GM12878 (cell line): ENCODE measurements at regions not wholly inside any gene's neighbourhood (a gene's known extent, or its start where the extent isn't known, plus 50 kb on each side); places are given as distances from the start of the nearest gene placed in this dataset.

Source experiments
- ATAC-seq: fragments of 200-7000 bp; cut with Tn5 transposase; 3 replicates; pipeline ENCODE4 v1.9.1; 2020; ENCODE audit warnings: mild to moderate bottlenecking, moderate library complexity
- BruUV-seq: library from RNA; stranded (reverse); fragments of 400-500 nt; replicated peaks from 2 replicates; lab custom pipeline; 2021; lab: Mats Ljungman, UMichigan
- CTCF ChIA-PET: fragments of 300-600 bp; sonication (Branson Sonifier 250); formaldehyde crosslinking; extraction: SDS; loops from one replicate; lab custom pipeline; 2021; ENCODE audit warnings: inconsistent platforms; lab: Yijun Ruan, JAX
- POLR2A ChIA-PET: fragments of 350-600 bp; formaldehyde crosslinking; extraction: SDS; loops from one replicate; lab custom pipeline; 2021; ENCODE audit warnings: inconsistent platforms; lab: Charles Lee
- RAD21 ChIA-PET: fragments of 300-600 bp; sonication (Branson Sonifier 250); formaldehyde crosslinking; loops from one replicate; lab custom pipeline; 2023; ENCODE audit warnings: antibody characterized with exemption; ENCODE audit not compliant: unreplicated experiment; lab: Charles Lee
- SMC1A ChIA-PET: fragments of 300-600 bp; sonication (Branson Sonifier 250); formaldehyde crosslinking; loops from one replicate; lab custom pipeline; 2023; ENCODE audit not compliant: unreplicated experiment, uncharacterized antibody; lab: Charles Lee
- DNase-seq: peaks from one replicate; pipeline ENCODE4 v3.0.0-alpha.2; 2011; ENCODE audit warnings: low read depth, low spot score
- FAIRE-seq: peaks from 3 replicates; lab custom pipeline; 2011; peaks lifted over from hg19 to GRCh38; lab: Jason Lieb, UNC
- H2AFZ ChIP-seq: 2 replicates; pipeline ENCODE4 v1.6.0; 2011; ENCODE audit warnings: low read depth, low read length, control low read depth; ENCODE audit not compliant: control insufficient read depth
- H3K27ac ChIP-seq: 2 replicates; pipeline ENCODE4 v1.5.1; 2011; ENCODE audit warnings: control low read depth; ENCODE audit not compliant: control insufficient read depth, insufficient read depth
- H3K27me3 ChIP-seq, 2 experiments: replicated peaks in 1 of 2; 2 replicates each; pipeline versions ENCODE4 v1.6.0 to v1.6.1; 2011; ENCODE audit warnings: low read length in 1 of 2; ENCODE audit not compliant: control insufficient read depth in 2 of 2, insufficient read depth in 2 of 2
- H3K36me3 ChIP-seq, 2 experiments: 2 replicates each; pipeline ENCODE4 v1.5.1; 2011; ENCODE audit warnings: low read length in 1 of 2; ENCODE audit not compliant: control insufficient read depth in 2 of 2, insufficient read depth in 2 of 2
- H3K4me1 ChIP-seq: 2 replicates; pipeline ENCODE4 v1.6.1; 2011; ENCODE audit warnings: mild to moderate bottlenecking, low read length, moderate library complexity, mixed read lengths; ENCODE audit not compliant: control insufficient read depth, insufficient read depth
- H3K4me2 ChIP-seq: 2 replicates; pipeline ENCODE4 v1.6.0; 2011; ENCODE audit warnings: control low read depth; ENCODE audit not compliant: control insufficient read depth, insufficient read depth
- H3K4me3 ChIP-seq: fragments of 200-600 bp; sonication (generic); 2 replicates; pipeline ENCODE4 v1.5.1; 2016
- H3K79me2 ChIP-seq: 2 replicates; pipeline ENCODE4 v1.6.0; 2011; ENCODE audit warnings: low read length; ENCODE audit not compliant: control insufficient read depth, insufficient read depth
- H3K9ac ChIP-seq: 2 replicates; pipeline ENCODE4 v1.8.0; 2011; ENCODE audit warnings: low read length, control low read depth, mixed read lengths; ENCODE audit not compliant: control insufficient read depth, insufficient read depth
- H3K9me3 ChIP-seq: replicated peaks from 3 replicates; pipeline ENCODE4 v1.5.1; 2011; ENCODE audit warnings: mild to moderate bottlenecking, low read length; ENCODE audit not compliant: control insufficient read depth, insufficient read depth
- H4K20me1 ChIP-seq: 2 replicates; pipeline ENCODE4 v1.6.0; 2011; ENCODE audit not compliant: control insufficient read depth, insufficient read depth
- ATF3 ChIP-seq: IDR thresholded peaks from 2 replicates; pipeline ENCODE4 v1.6.1; 2011; ENCODE audit warnings: low read depth, mild to moderate bottlenecking, low read length, moderate library complexity, borderline replicate concordance; ENCODE audit errors: extremely low read depth
- CBX5 ChIP-seq: sonication (generic); IDR thresholded peaks from 2 replicates; pipeline ENCODE4 v1.6.1; 2016; ENCODE audit warnings: low read depth, moderate library complexity, mild to moderate bottlenecking, inconsistent platforms
- CHD1 ChIP-seq: IDR thresholded peaks from 2 replicates; pipeline ENCODE4 v1.6.1; 2012; ENCODE audit warnings: low read depth, low read length, improper control_type of control experiment
- DPF2 ChIP-seq: fragments of 450-650 bp; IDR thresholded peaks from 2 replicates; pipeline ENCODE4 v1.6.1; 2017; ENCODE audit warnings: mild to moderate bottlenecking
- HDAC2 ChIP-seq: fragments of 200-600 bp; sonication (generic); IDR thresholded peaks from 2 replicates; pipeline ENCODE4 v1.6.1; 2017
- HDGF ChIP-seq: fragments of 450-650 bp; IDR thresholded peaks from 2 replicates; pipeline ENCODE4 v1.6.1; 2016; ENCODE audit warnings: antibody characterized with exemption
- KLF5 ChIP-seq: fragments of 450-650 bp; IDR thresholded peaks from 2 replicates; pipeline ENCODE4 v1.6.1; 2014; ENCODE audit warnings: mild to moderate bottlenecking; ENCODE audit not compliant: partially characterized antibody
- PAX8 ChIP-seq: fragments of 450-650 bp; IDR thresholded peaks from 2 replicates; pipeline ENCODE4 v1.6.1; 2017; ENCODE audit warnings: mild to moderate bottlenecking, moderate library complexity
- RAD21 ChIP-seq: IDR thresholded peaks from 2 replicates; pipeline ENCODE4 v1.6.1; 2011; ENCODE audit warnings: mild to moderate bottlenecking, low read depth, low read length, moderate library complexity; ENCODE audit not compliant: insufficient read depth
- RELB ChIP-seq: fragments of 450-650 bp; IDR thresholded peaks from 2 replicates; pipeline ENCODE4 v1.6.1; 2017; ENCODE audit warnings: low read depth, mild to moderate bottlenecking, moderate library complexity
- SIN3A ChIP-seq: IDR thresholded peaks from 2 replicates; pipeline ENCODE4 v1.6.1; 2012; ENCODE audit warnings: low read depth, low read length, improper control_type of control experiment
- SP1 ChIP-seq: IDR thresholded peaks from one replicate; pipeline ENCODE4 v1.6.1; 2011; ENCODE audit warnings: low read depth, low read length
- ZNF217 ChIP-seq: fragments of 450-650 bp; IDR thresholded peaks from 2 replicates; pipeline ENCODE4 v1.6.1; 2017; ENCODE audit warnings: antibody characterized with exemption, mild to moderate bottlenecking
- WGBS: methylation state at CpG from one replicate; pipeline ENCODE4 v1.1.6; 2016; ENCODE audit warnings: low lambda C conversion rate; ENCODE audit not compliant: insufficient replicate concordance, insufficient coverage; ENCODE audit errors: missing lambda C conversion rate; 5-methylcytosine and 5-hydroxymethylcytosine counted together
- in situ Hi-C: fragments of 300-500 bp; cut with MboI; formaldehyde crosslinking; loops from 9 replicates; pipeline ENCODE4 v1.14.3; 2018; ENCODE audit warnings: mixed read lengths
- intact Hi-C: fragments of 100-400 bp; cut with micrococcal nuclease; formaldehyde crosslinking; loops from one replicate; pipeline ENCODE4 v1.14.2; 2022; ENCODE audit not compliant: unreplicated experiment

- no peak overlapping the region for H3K4me3 ChIP-seq
- H3K9me3 ChIP-seq: no peaks in the 10 kb centered on the region
- no peaks in the 10 kb centered on the region for H4K20me1 ChIP-seq
- BruUV-seq: no TSS peak
- ChIA-PET POLR2A (no interaction called here), RAD21 (no interaction called here), CTCF (no interaction called here), SMC1A (interaction anchor here (0.7 to 1.4 kb wide), 3 partner anchors 21 to 69 kb away, joined by 3 to 6 read pairs (median 3); no protein-coding TSS in a partner anchor)
- TF ChIP-seq SP1: no peak
- no peak for TF ChIP-seq RELB
- no peak for TF ChIP-seq SIN3A
- no peak for TF ChIP-seq ZNF217
- no peak for TF ChIP-seq DPF2
- no peak for TF ChIP-seq ATF3
- TF ChIP-seq PAX8: no peak
- TF ChIP-seq HDGF: no peak
- no peak for TF ChIP-seq RAD21
- no peak for TF ChIP-seq CHD1
- no peak for TF ChIP-seq KLF5
- TF ChIP-seq CBX5: no peak
- TF ChIP-seq HDAC2: no peak
- H2AFZ ChIP-seq: no peak overlapping the region
- no peak overlapping the region for H3K27ac ChIP-seq
- H3K9ac ChIP-seq: no peak overlapping the region
- no peaks in the 10 kb centered on the region for H3K79me2 ChIP-seq
- FAIRE-seq (no peak), DNase-seq (no peak), ATAC-seq (no peak)
- WGBS: 64% methylated on average over 8 of the region's 8 CpGs
- no peaks in the 10 kb centered on the region for H3K27me3 ChIP-seq
- in situ Hi-C loops (no loop called here), intact Hi-C loops (no loop called here)
- no peak overlapping the region for H3K4me2 ChIP-seq
- peaks cover 4% of the 10 kb centered on the region for H3K4me1 ChIP-seq
- no peaks in the 10 kb centered on the region for H3K36me3 ChIP-seq
These were observed 87.2 kb upstream of the C1QTNF9B start for GRCh38 chr13:23984546-23984945.
